ENCODE measurements at regions not wholly inside any gene's neighbourhood (a gene's known extent, or its start where the extent isn't known, plus 50 kb on each side); places are given as distances from the start of the nearest gene placed in this dataset.

GRCh38 chr9:129551393-129551973 is 69.4 kb downstream of the C9orf50 start:
- TF ChIP-seq CTCF (conservative IDR thresholded peaks at IDR 0.05) = no peak
- no peak for TF ChIP-seq EZH2 (IDR thresholded peaks at IDR 0.05; ENCODE audit: low read depth)
